22Rv1 (cell line): ENCODE measurements at regions not wholly inside any gene's neighbourhood (a gene's known extent, or its start where the extent isn't known, plus 50 kb on each side); places are given as distances from the start of the nearest gene placed in this dataset.

Experiments
- H3K27ac ChIP-seq: fragments of 450-650 bp; 2 replicates; pipeline ENCODE4 v1.5.1; 2017
- ZFX ChIP-seq: fragments of 450-650 bp; IDR thresholded peaks from 2 replicates; pipeline ENCODE4 v1.6.1; 2017; ENCODE audit warnings: antibody characterized with exemption, borderline replicate concordance
- TF ChIP-seq, protein P1 (sequence below): fragments of 450-650 bp; IDR thresholded peaks from 2 replicates; pipeline ENCODE4 v1.5.1; 2017; ENCODE audit warnings: mild to moderate bottlenecking

DNA sequence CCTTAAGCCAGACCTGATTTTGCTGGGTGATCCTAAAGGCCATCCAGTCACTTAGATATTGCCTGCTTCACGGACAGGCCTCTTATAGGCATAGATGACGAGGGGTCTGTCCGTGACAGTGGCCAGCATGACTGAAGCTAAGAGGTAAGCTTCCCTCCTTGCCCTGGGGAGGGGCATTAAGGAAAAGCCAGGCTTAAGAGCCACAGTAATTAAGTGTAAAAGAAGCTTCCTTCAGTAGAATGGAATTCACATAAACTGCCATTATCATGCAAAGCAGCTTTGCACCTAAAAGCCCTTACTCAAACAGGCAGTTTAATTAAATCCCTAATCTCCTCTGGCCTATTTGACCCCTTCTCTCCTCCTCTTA is 99.4 kb upstream of the PKDCC start:
- no peak overlapping the region for H3K27ac ChIP-seq
- TF ChIP-seq, protein P1, sequence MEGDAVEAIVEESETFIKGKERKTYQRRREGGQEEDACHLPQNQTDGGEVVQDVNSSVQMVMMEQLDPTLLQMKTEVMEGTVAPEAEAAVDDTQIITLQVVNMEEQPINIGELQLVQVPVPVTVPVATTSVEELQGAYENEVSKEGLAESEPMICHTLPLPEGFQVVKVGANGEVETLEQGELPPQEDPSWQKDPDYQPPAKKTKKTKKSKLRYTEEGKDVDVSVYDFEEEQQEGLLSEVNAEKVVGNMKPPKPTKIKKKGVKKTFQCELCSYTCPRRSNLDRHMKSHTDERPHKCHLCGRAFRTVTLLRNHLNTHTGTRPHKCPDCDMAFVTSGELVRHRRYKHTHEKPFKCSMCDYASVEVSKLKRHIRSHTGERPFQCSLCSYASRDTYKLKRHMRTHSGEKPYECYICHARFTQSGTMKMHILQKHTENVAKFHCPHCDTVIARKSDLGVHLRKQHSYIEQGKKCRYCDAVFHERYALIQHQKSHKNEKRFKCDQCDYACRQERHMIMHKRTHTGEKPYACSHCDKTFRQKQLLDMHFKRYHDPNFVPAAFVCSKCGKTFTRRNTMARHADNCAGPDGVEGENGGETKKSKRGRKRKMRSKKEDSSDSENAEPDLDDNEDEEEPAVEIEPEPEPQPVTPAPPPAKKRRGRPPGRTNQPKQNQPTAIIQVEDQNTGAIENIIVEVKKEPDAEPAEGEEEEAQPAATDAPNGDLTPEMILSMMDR: no peak
- TF ChIP-seq ZFX: no peak

DNA sequence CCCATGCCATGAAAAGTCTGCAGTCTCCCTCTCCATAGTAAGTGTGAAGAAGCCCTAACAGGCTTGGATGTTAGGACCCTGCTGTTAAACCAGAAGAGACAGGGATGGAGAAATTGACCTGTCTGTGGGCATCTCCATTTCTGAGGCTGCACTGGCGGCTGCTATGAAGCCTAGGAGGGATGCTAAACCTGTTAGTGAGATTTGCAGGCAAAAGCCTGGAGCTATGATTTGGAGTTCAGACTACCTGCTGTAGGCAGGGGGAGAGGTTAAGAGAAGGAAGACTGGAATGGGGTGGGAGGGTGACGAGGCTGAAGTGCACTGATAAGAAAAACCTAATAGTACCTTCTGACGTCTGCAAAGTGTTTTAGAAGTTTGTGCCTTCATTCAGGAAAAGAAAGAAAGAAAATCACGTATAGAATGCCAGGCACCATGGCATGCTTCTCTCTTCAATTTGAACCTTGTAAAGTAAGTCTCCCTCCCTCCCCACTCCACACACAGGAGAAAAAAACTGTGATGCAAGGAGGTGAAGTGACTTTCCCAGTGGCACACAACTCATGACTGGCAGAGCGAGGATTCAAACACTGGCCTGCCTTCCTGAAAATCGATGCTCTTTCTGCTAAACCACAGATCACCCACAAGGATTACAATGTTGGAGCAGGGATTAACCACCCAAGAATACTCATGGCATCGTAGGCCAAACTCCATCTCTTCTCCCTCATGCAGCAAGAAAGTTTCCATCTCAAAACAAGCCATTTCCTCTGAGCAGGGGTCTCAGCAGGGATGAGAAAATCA is 98.5 kb upstream of the PKDCC start:
- no peak overlapping the region for H3K27ac ChIP-seq
- no peak for TF ChIP-seq ZFX
- TF ChIP-seq, protein P1: no peak

DNA sequence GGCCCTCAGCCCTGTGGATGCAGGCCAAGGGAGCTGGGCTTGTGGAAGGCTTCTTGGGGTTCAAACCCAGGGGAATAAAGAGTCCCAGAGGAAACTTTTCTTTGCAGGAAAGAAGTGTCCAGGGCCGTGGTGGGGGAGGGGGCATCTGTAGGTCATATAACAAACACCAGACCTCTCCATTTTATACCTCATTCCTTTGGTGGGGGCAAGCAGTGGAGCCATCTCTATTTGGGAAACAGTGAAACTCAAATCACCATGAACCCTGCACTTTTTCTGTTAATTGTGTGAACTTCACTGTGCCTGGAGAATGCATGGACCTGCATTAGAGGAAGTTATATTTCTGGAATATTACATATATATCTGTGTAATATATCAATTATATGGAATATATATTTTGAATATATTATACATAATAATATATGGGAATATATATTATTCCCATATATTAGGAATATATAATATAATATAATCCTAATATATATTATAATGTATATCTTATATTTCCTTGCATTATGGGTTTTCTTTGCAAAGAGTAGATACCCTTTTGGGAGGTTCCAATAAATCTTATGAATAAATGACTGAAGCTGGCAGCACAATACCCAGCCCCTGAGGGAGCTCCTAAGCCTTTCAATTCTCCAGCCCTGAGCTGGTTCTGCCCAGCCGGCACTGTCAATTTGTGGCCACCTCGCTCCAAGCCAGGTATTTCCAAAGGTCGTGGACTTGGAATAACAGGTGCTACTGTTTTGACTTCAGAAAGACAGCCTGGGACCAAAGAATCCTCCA is 97.7 kb upstream of the PKDCC start:
- TF ChIP-seq ZFX: no peak
- TF ChIP-seq, protein P1: no peak
- no peak overlapping the region for H3K27ac ChIP-seq

DNA sequence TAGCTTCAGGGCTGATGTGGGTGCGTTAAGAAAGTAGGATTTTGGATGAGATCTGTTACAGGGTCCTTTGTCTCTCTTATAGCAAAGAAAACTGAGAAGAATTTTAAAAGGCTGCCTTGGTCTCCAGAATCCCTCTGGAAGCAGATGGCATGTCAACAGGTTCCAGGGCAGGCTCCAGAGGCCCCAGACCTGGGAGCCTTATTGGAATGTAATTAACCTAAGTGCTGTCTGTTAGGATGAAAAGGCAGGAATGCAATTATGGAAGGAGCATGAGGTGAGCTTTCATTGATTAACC is 97.2 kb upstream of the PKDCC start:
- TF ChIP-seq, protein P1: no peak
- no peak for TF ChIP-seq ZFX
- H3K27ac ChIP-seq: no peak overlapping the region

GRCh38 chr2:41954304-41955291 is 93.2 kb upstream of the PKDCC start:
- H3K27ac ChIP-seq: no peak overlapping the region
- no peak for TF ChIP-seq ZFX
- TF ChIP-seq, protein P1: no peak

DNA sequence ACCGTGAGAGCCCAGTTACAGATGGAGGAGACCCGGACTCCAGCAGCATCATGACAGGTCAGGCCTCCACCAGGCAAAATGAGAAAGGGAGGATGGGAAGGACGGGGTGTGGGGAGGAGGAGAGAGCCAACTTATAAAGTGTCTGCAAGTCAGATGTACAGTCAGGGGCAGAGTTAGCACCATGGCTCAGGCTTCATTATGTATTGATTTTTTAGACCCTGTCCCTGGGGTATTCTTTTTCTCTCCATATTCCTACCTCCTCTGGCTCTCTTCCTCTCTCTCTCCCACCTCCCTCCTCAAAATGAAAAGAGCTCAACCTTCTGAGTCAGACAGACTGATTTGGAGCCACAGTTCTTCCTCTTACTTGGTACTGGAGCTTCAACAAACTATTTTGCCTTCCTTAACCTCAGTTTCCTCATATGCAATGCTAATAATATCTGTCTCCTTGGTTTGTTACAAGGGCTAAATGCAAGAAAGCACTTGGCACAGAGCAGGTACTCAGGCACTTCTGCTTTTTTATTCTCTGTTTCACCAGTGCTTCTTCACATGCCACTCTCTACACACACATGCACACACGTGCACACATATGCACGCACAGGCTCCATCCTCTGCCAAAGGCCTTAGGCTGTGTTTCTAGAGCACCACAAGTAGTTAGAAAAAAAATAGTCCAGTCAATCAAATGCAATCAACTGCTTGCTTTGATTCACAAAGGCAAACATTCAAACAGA is 92.3 kb upstream of the PKDCC start:
- H3K27ac ChIP-seq: no peak overlapping the region

More for the DNA sequence above, 92.3 kb upstream of the PKDCC start:
- TF ChIP-seq, protein P1: no peak
- no peak for TF ChIP-seq ZFX
